Liver (tissue), 1 donor: ENCODE measurements at regions not wholly inside any gene's neighbourhood (a gene's known extent, or its start where the extent isn't known, plus 50 kb on each side); places are given as distances from the start of the nearest gene placed in this dataset. TPM values are rescaled to one million over a fixed set of nuclear protein-coding genes. Genes with fewer than 3 reads are reported as not detected.

ENCODE experiments used
- small RNA-seq: library from RNA; depleted of rRNA; stranded (forward); fragments of <200 nt; gene quantifications from one replicate; pipeline ENCODE3, GENCODE V24; 2014

Small RNAs in the stretch of these regions (small RNA-seq; reads per million reads assigned to genes)
- gene RNU6-1089P (not detected), gene RNU6-947P (not detected), gene RNU6-999P (not detected)
